Fibroblast of pulmonary artery (primary cell): ENCODE measurements at regions not wholly inside any gene's neighbourhood (a gene's known extent, or its start where the extent isn't known, plus 50 kb on each side); places are given as distances from the start of the nearest gene placed in this dataset.

Experiments
- DNase-seq: peaks from one replicate; pipeline ENCODE4 v3.0.0-alpha.2; 2010; ENCODE audit warnings: low read depth
- H3K4me3 ChIP-seq: replicated peaks from 2 replicates; pipeline ENCODE4 v1.5.1; 2011; ENCODE audit warnings: low read depth, mild to moderate bottlenecking, control low read depth, low read length, moderate library complexity
- CTCF ChIP-seq: IDR thresholded peaks from 2 replicates; pipeline ENCODE4 v1.5.1; 2011; ENCODE audit warnings: mild to moderate bottlenecking, control low read depth, low read length, inconsistent platforms; ENCODE audit errors: missing control alignments

GRCh38 chr2:183594150-183594549 is 469.9 kb downstream of the NUP35 start:
- no peak for DNase-seq
- no peak for TF ChIP-seq CTCF
- H3K4me3 ChIP-seq = no peak overlapping the region

- no peak overlapping the region for H3K4me3 ChIP-seq
- no peak for TF ChIP-seq CTCF
- no peak for DNase-seq
These were observed 473.6 kb downstream of the NUP35 start for GRCh38 chr2:183597841-183598240.

GRCh38 chr2:183604065-183604464 is 479.8 kb downstream of the NUP35 start:
- TF ChIP-seq CTCF = no peak
- no peak for DNase-seq
- no peak overlapping the region for H3K4me3 ChIP-seq

- no peak for DNase-seq
- no peak overlapping the region for H3K4me3 ChIP-seq
- TF ChIP-seq CTCF = no peak
These were observed 481.2 kb downstream of the NUP35 start for GRCh38 chr2:183605440-183605839.

- no peak for TF ChIP-seq CTCF
- no peak for DNase-seq
- H3K4me3 ChIP-seq = no peak overlapping the region
These were observed 481.9 kb downstream of the NUP35 start for GRCh38 chr2:183606022-183606717.

GRCh38 chr2:183606718-183607085 is 482.5 kb downstream of the NUP35 start:
- TF ChIP-seq CTCF = no peak
- DNase-seq = peak; percentile 1
- no peak overlapping the region for H3K4me3 ChIP-seq

- DNase-seq = no peak
These were observed 483.8 kb downstream of the NUP35 start for GRCh38 chr2:183607995-183608394.

More at GRCh38 chr2:183607995-183608394, 483.8 kb downstream of the NUP35 start:
- TF ChIP-seq CTCF = no peak
- no peak overlapping the region for H3K4me3 ChIP-seq
